ENCODE measurements at regions not wholly inside any gene's neighbourhood (a gene's known extent, or its start where the extent isn't known, plus 50 kb on each side); places are given as distances from the start of the nearest gene placed in this dataset.
"Not testable (repeated sequence)": the region's sequence is repeated elsewhere in the genome, so short reads cannot be mapped to it uniquely, and the experiment has no call there.

DNA sequence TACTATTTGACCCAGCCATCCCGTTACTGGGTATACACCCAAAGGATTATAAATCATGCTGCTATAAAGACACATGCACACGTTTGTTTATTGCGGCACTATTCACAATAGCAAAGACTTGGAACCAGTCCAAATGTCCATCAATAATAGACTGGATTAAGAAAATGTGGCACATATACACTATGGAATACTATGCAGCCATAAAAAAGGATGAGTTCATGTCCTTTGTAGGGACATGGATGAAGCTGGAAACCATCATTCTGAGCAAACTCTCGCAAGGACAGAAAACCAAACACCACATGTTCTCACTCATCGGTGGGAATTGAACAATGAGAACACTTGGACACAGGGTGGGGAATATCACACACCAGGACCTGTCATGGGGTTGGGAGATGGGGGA, 56.7 kb upstream of the SELENOP start:
- DNase-seq (ENCODE audit: low read depth in 3 of 3, low spot score in 1 of 3): not testable (repeated sequence)

GRCh38 chr5:42864749-42865148, 53.1 kb upstream of the SELENOP start:
- not testable (repeated sequence) for DNase-seq (ENCODE audit: low read depth in 3 of 3, low spot score in 1 of 3)

Data from stimulated activated CD4-positive, alpha-beta T cell treated with anti-CD3 and anti-CD28 coated beads, TNF-alpha, amount 100 ng/mL, for 1 hour (primary cell).